Spinal cord (tissue), 9 donors: ENCODE measurements at regions not wholly inside any gene's neighbourhood (a gene's known extent, or its start where the extent isn't known, plus 50 kb on each side); places are given as distances from the start of the nearest gene placed in this dataset.
A peak's percentile ranks its signal among the peaks of the same experiment; 100 is the strongest.
"Not testable (repeated sequence)": the region's sequence is repeated elsewhere in the genome, so short reads cannot be mapped to it uniquely, and the experiment has no call there.

Source experiments
- DNase-seq, 6 donors: peaks; one replicate each; pipeline versions ENCODE4 v3.0.0 to v3.0.0-alpha.2; 2013 to 2015; ENCODE audit warnings: low spot score in 6 of 6, low read depth in 4 of 6
- H3K27ac ChIP-seq: one replicate; pipeline ENCODE4 v1.5.1; 2013; ENCODE audit warnings: low read depth, low read length, control low read depth
- H3K27me3 ChIP-seq: one replicate; pipeline ENCODE4 v1.6.1; 2013; ENCODE audit warnings: low read length; ENCODE audit not compliant: control insufficient read depth, insufficient read depth
- H3K36me3 ChIP-seq: one replicate; pipeline ENCODE4 v1.6.1; 2013; ENCODE audit warnings: low read length; ENCODE audit not compliant: control insufficient read depth, insufficient read depth
- H3K4me1 ChIP-seq: one replicate; pipeline ENCODE4 v1.6.1; 2013; ENCODE audit warnings: low read length; ENCODE audit not compliant: control insufficient read depth, insufficient read depth
- H3K4me3 ChIP-seq: one replicate; pipeline ENCODE4 v1.5.1; 2013; ENCODE audit warnings: low read depth, low read length, control low read depth
- H3K9me3 ChIP-seq: one replicate; pipeline ENCODE4 v1.6.1; 2013; ENCODE audit warnings: low read length; ENCODE audit not compliant: control insufficient read depth, insufficient read depth
- whole genome bisulfite sequencing: methylation state at CpG from one replicate; pipeline ENCODE4 v1.1.5; 2013; ENCODE audit warnings: missing lambda C conversion rate; ENCODE audit not compliant: insufficient coverage; 5-methylcytosine and 5-hydroxymethylcytosine counted together
- donor health status: healthy.

DNA sequence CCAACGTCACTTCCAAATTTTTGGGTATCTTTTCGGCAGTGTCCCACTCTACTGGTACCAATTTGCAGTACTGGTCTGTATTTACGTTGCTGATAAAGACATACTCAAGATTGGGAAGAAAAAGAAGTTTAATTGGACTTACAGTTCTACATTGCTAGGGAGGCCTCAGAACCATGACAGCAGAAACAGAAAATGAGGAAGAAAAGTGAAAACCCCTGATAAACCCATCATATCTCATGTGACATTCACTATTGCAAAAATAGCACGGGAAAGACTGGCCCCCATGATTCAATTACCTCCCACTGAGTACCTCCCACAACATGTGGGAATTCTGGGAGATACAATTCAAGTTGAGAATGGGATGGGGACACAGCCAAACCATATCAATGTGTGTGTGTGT is 364.0 kb upstream of the KCND2 start:
- Histone ChIP-seq H3K27me3 (no peaks in the 10 kb centered on the region), H3K27ac (no peak overlapping the region), H3K4me1 (no peaks in the 10 kb centered on the region), H3K9me3 (no peaks in the 10 kb centered on the region), H3K36me3 (no peaks in the 10 kb centered on the region), H3K4me3 (no peak overlapping the region)
- DNase-seq, result no peak
- 100% methylated on average over 2 of the region's 4 CpGs for WGBS

DNA sequence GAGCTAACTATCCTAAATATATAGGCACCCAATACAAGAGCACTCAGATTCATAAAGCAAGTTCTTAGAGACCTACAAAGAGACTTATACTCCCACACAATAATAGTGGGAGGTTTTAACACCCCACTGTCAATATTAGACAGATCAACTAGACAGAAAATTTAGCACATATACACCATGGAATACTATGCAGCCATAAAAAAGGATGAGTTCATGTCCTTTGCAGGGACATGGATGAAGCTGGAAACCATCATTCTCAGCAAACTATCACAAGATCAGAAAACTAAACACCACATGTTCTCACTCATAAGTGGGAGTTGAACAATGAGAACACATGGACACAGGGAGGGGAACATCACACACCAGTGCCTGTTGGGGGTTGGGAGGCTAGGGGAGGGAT is 358.9 kb upstream of the KCND2 start:
- not testable (repeated sequence) for DNase-seq, H3K27me3 ChIP-seq, H3K4me1 ChIP-seq, H3K27ac ChIP-seq, H3K9me3 ChIP-seq, H3K36me3 ChIP-seq, H3K4me3 ChIP-seq

DNA sequence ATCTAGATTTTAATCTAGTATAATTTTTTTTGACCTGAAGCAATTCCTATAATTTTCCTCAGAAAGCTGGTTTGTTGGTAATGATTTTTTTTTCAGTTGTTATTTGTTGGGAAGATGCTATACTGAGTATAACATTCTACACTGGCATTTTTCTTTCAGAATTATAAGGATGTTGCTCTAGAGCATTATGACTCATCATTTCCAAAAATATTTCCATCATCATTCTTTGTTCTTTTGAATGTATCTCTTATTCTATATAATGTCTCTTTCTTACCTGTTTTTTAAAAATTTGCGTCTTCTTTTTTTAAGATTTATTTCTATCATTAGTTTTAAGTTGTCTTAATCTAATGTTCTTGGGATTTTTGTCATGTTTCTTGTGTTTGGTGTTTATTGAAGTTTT is 356.5 kb upstream of the KCND2 start:
- H3K9me3 ChIP-seq, result peaks cover 1% of the 10 kb centered on the region
- no peaks in the 10 kb centered on the region for H3K4me1 ChIP-seq
- no peak for DNase-seq
- WGBS, result no CpG with 5 or more reads among the region's 1 CpG
- H3K36me3 ChIP-seq, result no peaks in the 10 kb centered on the region
- H3K4me3 ChIP-seq, result no peak overlapping the region
- H3K27me3 ChIP-seq, result no peaks in the 10 kb centered on the region
- no peak overlapping the region for H3K27ac ChIP-seq

DNA sequence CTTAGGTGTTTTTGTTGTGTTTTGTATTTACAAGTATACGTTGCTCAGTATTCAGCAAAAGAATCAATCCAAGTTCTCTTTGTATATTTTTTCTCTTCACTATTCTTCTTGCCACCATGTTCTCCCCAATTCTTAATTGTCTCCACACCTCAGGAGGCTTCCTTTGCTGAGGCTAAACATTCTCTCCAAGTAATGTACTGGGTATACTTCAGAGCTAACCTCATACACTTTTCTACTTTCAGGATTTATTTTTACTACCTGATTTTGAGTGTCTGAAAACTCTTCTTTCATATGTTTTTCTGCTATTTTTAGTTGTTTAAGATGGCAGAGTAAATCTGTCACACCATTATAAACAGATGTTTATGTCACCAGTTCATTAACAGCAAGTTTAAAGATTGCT is 354.8 kb upstream of the KCND2 start:
- Histone ChIP-seq H3K4me1 (no peaks in the 10 kb centered on the region), H3K9me3 (peaks cover 1% of the 10 kb centered on the region), H3K4me3 (no peak overlapping the region), H3K27me3 (no peaks in the 10 kb centered on the region), H3K27ac (no peak overlapping the region), H3K36me3 (no peaks in the 10 kb centered on the region)
- no CpG with 5 or more reads among the region's 1 CpG for whole genome bisulfite sequencing
- no peak for DNase-seq

DNA sequence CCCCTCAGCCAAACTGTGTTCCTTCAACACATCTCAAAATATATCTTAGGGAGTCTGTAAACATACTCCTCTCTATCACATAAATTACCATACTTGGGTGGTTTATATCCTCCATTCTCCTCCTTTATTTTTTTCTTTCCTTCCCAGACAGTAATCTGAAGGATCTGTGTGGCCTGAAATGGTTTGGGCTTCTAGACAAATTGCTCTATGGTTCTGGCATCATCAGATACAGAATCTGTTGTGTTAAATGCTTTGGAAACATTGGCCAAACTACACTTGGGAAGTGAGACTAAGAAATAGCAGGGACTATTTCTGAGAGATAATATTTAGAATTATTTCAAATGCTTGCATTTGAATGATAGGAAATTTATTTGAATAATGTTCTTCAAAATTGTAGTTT is 353.0 kb upstream of the KCND2 start:
- H3K4me3 ChIP-seq, result no peak overlapping the region
- peak in 1 of 6 donors; percentile 54 for DNase-seq
- H3K4me1 ChIP-seq, result no peaks in the 10 kb centered on the region
- H3K27ac ChIP-seq, result no peak overlapping the region
- H3K27me3 ChIP-seq, result no peaks in the 10 kb centered on the region
- H3K9me3 ChIP-seq, result no peaks in the 10 kb centered on the region
- H3K36me3 ChIP-seq, result no peaks in the 10 kb centered on the region

DNA sequence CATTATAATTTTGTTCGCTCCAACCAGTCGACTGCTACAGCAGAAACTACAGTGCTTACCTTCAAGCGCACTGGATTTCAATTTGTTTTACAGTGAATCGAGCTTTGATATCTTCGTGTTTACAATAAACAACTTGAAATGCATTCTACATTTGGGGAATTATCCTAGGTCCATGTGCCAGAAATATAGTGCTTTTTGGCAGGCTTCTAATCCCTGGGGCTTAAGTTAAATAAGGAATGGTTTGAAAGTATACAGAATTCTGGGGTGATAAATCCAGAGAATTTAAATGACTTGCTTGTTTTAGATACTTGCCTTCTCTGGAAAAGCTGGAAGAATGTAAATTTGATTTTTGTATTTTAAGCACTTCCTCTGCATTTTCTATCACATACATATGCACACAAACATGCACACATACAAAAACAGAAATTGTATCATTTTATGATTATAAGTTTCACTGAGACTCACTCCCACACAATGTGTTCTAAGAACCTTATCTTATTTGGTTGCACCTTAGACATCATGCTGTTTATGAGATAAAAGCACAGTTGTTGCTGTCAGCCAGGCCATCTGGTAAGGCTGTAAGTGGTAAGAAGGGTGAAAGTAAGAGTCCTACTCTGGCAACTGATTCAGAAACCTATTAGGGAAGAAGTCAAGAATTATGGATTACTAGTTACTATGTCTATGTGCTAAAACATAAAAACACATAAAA is 347.2 kb upstream of the KCND2 start:
- Histone ChIP-seq H3K36me3 (no peaks in the 10 kb centered on the region), H3K4me1 (no peaks in the 10 kb centered on the region), H3K4me3 (no peak overlapping the region), H3K9me3 (no peaks in the 10 kb centered on the region), H3K27ac (no peak overlapping the region), H3K27me3 (no peaks in the 10 kb centered on the region)
- WGBS, result no CpG with 5 or more reads among the region's 5 CpGs
- DNase-seq, result peak in 2 of 6 donors; percentile 14 to 65

DNA sequence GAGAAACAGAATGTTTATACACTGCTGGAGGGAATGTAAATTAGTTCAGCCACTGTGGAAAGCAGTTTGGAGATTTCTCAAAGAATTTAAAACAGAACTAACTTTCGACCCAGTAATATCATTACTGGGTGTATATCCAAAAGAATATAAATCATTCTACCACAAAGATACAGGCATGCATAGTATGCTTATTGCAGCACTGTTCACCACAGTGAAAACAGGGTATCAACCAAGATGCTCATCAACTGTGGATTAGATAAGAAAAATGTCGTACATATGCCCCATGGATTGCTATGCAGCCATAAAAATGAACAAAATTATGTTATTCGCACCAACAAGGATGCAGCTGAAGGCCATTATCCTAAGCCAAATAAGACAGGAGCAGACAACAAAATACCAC is 343.1 kb upstream of the KCND2 start:
- no CpG with 5 or more reads among the region's 3 CpGs for WGBS
- no peaks in the 10 kb centered on the region for H3K36me3 ChIP-seq
- H3K4me3 ChIP-seq, result no peak overlapping the region
- DNase-seq, result no peak
- no peaks in the 10 kb centered on the region for H3K9me3 ChIP-seq
- no peak overlapping the region for H3K27ac ChIP-seq
- no peaks in the 10 kb centered on the region for H3K27me3 ChIP-seq
- no peaks in the 10 kb centered on the region for H3K4me1 ChIP-seq

DNA sequence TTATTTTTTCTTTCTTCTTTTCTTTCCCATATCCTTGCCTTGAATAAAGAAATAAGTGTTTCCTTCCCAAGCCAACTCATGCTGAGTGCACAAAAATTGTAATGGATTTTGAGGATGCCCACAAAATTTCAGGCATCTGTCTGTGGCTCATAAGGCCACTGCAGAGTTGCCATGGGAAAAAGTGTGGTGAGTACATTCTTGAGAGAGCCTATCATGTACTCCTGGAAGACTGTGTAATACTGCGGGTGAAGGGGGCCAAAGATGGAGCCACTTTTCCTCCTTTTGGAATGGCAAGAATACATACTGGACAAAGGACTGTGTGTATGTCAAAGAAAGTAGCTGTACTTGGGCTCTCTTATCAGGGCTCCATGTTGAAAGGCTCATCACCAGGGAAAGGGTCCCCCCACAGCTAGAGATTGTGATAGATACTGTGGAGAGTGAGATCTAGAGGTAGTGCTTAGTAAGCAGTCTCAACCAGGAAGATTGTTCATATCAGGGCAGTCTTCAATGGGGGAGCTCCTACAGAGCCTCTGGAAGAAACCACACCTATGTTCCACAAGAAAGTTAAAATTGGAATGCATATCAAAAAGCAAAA is 341.6 kb upstream of the KCND2 start:
- Histone ChIP-seq H3K9me3 (no peaks in the 10 kb centered on the region), H3K27me3 (no peaks in the 10 kb centered on the region), H3K36me3 (no peaks in the 10 kb centered on the region), H3K27ac (no peak overlapping the region), H3K4me1 (no peaks in the 10 kb centered on the region), H3K4me3 (no peak overlapping the region)
- WGBS, result 80% methylated on average over 1 of the region's 1 CpG
- no peak for DNase-seq

DNA sequence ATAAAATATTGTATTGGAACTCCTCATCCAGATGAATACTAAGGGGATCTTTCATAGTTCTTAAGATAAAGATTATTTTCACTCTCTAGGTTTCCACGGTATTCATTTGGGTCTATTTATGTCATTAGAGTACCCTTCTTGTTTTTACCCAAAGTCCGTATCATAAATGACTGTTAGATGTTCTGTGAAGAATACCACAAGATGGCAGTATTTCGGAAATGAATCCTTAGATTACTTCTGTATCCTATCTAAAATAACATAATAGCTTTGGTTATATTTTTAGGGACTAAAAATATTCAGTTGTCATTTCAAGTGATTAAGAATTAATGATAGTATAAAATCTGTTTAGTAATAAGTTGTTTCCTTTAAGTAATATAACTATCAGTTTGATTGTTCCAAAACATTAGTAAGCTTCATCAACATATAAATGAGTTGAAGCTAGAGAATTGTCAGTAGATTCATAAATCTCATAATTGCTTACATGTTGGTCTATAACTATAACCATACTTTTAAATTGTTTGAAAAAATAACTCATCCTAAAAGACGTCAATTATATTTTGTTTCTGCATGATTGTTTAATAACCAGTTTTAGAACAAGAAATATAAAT is 337.5 kb upstream of the KCND2 start:
- no peak overlapping the region for H3K27ac ChIP-seq
- H3K4me3 ChIP-seq, result no peak overlapping the region
- no peaks in the 10 kb centered on the region for H3K27me3 ChIP-seq
- WGBS, result no CpG with 5 or more reads among the region's 4 CpGs
- H3K4me1 ChIP-seq, result no peaks in the 10 kb centered on the region
- H3K36me3 ChIP-seq, result no peaks in the 10 kb centered on the region
- H3K9me3 ChIP-seq, result no peaks in the 10 kb centered on the region
- DNase-seq, result peak in 5 of 6 donors; percentile 31 to 88 (median 40)

DNA sequence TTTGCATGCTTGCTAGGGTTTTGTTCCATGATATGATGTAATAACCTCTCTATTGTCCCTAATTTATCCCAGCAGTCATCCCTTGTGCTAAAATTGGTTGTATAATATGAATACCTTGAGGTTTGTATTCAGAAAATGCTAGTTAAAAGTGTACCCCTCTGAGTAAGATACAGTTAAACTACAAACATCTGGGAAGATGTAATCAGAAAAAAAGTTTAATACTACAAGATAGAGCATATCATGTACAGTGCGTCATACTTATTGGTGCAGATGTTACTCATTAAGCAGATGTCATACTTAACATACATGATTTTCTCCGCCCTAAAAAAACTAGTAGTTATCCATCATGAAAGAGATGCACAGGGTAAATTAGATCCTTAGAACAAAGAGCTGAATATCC is 336.1 kb upstream of the KCND2 start:
- no peaks in the 10 kb centered on the region for H3K36me3 ChIP-seq
- H3K9me3 ChIP-seq, result no peaks in the 10 kb centered on the region
- peak in 1 of 6 donors; percentile 6 for DNase-seq
- H3K27ac ChIP-seq, result no peak overlapping the region
- H3K27me3 ChIP-seq, result no peaks in the 10 kb centered on the region
- WGBS, result no CpG with 5 or more reads among the region's 2 CpGs
- H3K4me1 ChIP-seq, result no peaks in the 10 kb centered on the region
- H3K4me3 ChIP-seq, result no peak overlapping the region
